Uterus (tissue), 3 donors: ENCODE measurements at regions not wholly inside any gene's neighbourhood (a gene's known extent, or its start where the extent isn't known, plus 50 kb on each side); places are given as distances from the start of the nearest gene placed in this dataset.

Source experiments
- DNase-seq, 2 donors: peaks; one replicate each; pipeline ENCODE4 v3.0.0-alpha.2; 2019 to 2020
- H3K27ac ChIP-seq, 2 donors: fragments of 200-600 bp; sonication (generic); 1 replicate in 1 of 2; 2 replicates in 1 of 2; pipeline ENCODE4 v1.5.1; 2016 to 2018
- H3K27me3 ChIP-seq, 2 donors: fragments of 200-600 bp; sonication (generic); one replicate each; pipeline ENCODE4 v1.5.1; 2018 to 2019; ENCODE audit warnings: control low read depth in 1 of 2
- H3K36me3 ChIP-seq, 2 donors: fragments of 200-600 bp; sonication (generic); one replicate each; pipeline ENCODE4 v1.5.1; 2019; ENCODE audit warnings: control low read depth in 1 of 2
- H3K4me1 ChIP-seq, 2 donors: fragments of 200-600 bp; sonication (generic); one replicate each; pipeline ENCODE4 v1.5.1; 2018 to 2019; ENCODE audit warnings: control low read depth in 1 of 2
- H3K4me3 ChIP-seq, 2 donors: fragments of 200-600 bp; sonication (generic); 1 replicate in 1 of 2; 2 replicates in 1 of 2; pipeline ENCODE4 v1.5.1; 2018 to 2019; ENCODE audit warnings: mild to moderate bottlenecking in 1 of 2
- H3K9me3 ChIP-seq, 2 donors: fragments of 200-600 bp; sonication (generic); one replicate each; pipeline ENCODE4 v1.5.1; 2019; ENCODE audit warnings: control low read depth in 1 of 2
- POLR2A ChIP-seq, 2 donors: fragments of 450-650 bp; IDR thresholded peaks; one replicate each; pipeline ENCODE4 v1.6.1; 2016; ENCODE audit warnings: antibody characterized with exemption in 2 of 2, mild to moderate bottlenecking in 1 of 2, moderate library complexity in 1 of 2
- intact Hi-C: fragments of 100-400 bp; cut with DNase I; formaldehyde crosslinking; loops from one replicate; pipeline ENCODE4 v1.15.1; 2023; ENCODE audit warnings: low total_unique reads
- TF ChIP-seq, protein P1 (sequence below), 4 experiments: fragments of 200-600 bp in 2 of 4; fragments of 450-650 bp in 2 of 4; sonication (generic) in 2 of 4; IDR thresholded peaks; one replicate each; pipeline ENCODE4 v1.5.1; 2016 to 2019; ENCODE audit warnings: antibody characterized with exemption in 4 of 4, mild to moderate bottlenecking in 2 of 4, moderate library complexity in 1 of 4
- donor health status: DM: yes; HTN: yes; CAD: no.

DNA sequence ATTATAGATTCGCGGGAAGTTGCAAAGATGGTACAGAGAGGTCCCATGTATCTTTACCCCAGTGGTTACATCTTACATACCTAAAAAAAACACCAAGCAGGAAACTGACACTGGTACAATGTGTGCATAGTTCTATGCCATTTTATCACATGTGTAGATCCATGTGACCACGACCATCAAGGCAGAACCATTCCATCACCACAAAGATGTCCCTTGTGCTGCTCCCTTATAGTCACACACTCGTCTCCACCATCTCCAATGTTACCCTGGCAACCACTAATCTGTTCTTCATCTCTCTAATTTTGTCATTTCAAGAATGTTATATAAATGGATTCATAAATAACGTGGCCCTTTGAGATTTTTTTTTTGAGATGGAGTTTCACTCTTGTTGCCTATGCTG, 156.9 kb upstream of the MAGI3 start:
- no peaks in the 10 kb centered on the region for H3K9me3 ChIP-seq
- H3K27ac ChIP-seq: no peak overlapping the region
- TF ChIP-seq, protein P1, sequence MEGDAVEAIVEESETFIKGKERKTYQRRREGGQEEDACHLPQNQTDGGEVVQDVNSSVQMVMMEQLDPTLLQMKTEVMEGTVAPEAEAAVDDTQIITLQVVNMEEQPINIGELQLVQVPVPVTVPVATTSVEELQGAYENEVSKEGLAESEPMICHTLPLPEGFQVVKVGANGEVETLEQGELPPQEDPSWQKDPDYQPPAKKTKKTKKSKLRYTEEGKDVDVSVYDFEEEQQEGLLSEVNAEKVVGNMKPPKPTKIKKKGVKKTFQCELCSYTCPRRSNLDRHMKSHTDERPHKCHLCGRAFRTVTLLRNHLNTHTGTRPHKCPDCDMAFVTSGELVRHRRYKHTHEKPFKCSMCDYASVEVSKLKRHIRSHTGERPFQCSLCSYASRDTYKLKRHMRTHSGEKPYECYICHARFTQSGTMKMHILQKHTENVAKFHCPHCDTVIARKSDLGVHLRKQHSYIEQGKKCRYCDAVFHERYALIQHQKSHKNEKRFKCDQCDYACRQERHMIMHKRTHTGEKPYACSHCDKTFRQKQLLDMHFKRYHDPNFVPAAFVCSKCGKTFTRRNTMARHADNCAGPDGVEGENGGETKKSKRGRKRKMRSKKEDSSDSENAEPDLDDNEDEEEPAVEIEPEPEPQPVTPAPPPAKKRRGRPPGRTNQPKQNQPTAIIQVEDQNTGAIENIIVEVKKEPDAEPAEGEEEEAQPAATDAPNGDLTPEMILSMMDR (IDR thresholded peaks at IDR 0.05): no peak
- no peak for TF ChIP-seq POLR2A (IDR thresholded peaks at IDR 0.05)
- no peaks in the 10 kb centered on the region for H3K36me3 ChIP-seq
- H3K4me1 ChIP-seq: no peaks in the 10 kb centered on the region
- H3K27me3 ChIP-seq: no peaks in the 10 kb centered on the region
- H3K4me3 ChIP-seq: no peak overlapping the region
- DNase-seq: no peak
- intact Hi-C loops: no loop called here

DNA sequence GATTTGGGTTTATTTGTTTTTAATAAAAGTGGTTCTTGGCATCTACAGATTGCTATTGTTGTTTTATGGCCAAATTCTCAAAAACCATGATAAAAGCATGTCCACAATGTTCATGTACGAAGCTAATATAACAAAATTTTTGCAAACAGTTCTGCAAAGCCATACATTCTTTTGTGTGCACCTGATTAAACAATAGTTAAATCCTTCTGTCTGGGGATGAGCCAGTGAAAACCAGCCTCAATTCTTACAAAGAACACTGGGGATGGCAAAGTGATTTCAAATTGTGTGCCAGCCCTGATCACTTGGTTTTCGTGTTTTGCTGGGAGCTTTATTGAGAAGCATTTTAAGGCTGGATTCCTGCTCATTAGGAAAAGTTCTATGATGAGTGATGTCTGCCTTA, 149.1 kb upstream of the MAGI3 start:
- TF ChIP-seq, protein P1 (IDR thresholded peaks at IDR 0.05): no peak
- TF ChIP-seq POLR2A (IDR thresholded peaks at IDR 0.05): no peak
- H3K4me1 ChIP-seq: no peaks in the 10 kb centered on the region
- no peaks in the 10 kb centered on the region for H3K27me3 ChIP-seq
- H3K36me3 ChIP-seq: no peaks in the 10 kb centered on the region
- H3K27ac ChIP-seq: no peak overlapping the region
- DNase-seq: no peak
- H3K9me3 ChIP-seq: no peaks in the 10 kb centered on the region
- intact Hi-C loops: no loop called here
- H3K4me3 ChIP-seq: no peak overlapping the region

DNA sequence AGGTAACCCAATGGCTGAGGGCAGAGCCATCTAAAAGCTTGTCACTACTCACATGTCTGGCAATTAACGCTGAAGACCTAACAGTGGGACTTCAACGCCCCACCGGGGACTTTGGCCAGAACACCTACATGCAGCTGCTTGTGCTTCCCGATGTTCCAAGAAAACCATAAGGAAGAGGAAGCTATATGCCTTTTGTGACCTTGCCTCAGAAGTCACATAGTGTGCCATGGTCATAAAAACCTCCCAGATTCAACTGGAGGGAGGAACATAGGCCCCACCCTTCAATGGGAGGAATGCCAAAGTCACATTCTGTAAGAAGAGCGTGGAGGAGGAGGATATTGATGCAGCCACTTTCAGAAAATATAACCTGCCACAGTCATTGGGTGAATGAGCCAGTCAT, 147.8 kb upstream of the MAGI3 start:
- Histone ChIP-seq H3K27ac (no peak overlapping the region), H3K27me3 (no peaks in the 10 kb centered on the region), H3K4me3 (no peak overlapping the region), H3K36me3 (no peaks in the 10 kb centered on the region), H3K9me3 (no peaks in the 10 kb centered on the region), H3K4me1 (no peaks in the 10 kb centered on the region)
- intact Hi-C loops: no loop called here
- DNase-seq: no peak
- no peak for TF ChIP-seq POLR2A (IDR thresholded peaks at IDR 0.05)
- TF ChIP-seq, protein P1 (IDR thresholded peaks at IDR 0.05): no peak

DNA sequence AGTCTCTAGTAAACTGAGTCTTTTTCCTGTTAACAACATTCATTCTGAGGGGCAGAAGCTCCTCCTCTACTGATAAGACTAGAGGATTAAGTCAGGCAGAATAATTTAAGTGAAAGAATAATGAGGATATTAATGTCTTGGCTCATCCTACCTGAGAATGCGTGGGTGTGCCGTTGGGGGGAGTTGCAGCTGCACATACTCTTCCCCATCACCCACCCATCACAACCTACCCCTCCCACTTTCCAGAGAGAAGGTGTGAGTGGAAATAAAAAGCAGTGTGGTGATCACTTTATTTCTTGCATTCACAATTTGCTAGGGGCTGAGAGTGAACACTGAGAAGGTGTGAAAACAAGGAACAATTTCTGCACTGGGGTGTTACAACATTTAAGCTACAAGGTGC, 146.8 kb upstream of the MAGI3 start:
- Histone ChIP-seq H3K27ac (no peak overlapping the region), H3K36me3 (no peaks in the 10 kb centered on the region), H3K9me3 (no peaks in the 10 kb centered on the region), H3K4me3 (no peak overlapping the region), H3K27me3 (no peaks in the 10 kb centered on the region), H3K4me1 (no peaks in the 10 kb centered on the region)
- intact Hi-C loops: no loop called here
- DNase-seq: no peak
- TF ChIP-seq, protein P1 (IDR thresholded peaks at IDR 0.05): no peak
- TF ChIP-seq POLR2A (IDR thresholded peaks at IDR 0.05): no peak

DNA sequence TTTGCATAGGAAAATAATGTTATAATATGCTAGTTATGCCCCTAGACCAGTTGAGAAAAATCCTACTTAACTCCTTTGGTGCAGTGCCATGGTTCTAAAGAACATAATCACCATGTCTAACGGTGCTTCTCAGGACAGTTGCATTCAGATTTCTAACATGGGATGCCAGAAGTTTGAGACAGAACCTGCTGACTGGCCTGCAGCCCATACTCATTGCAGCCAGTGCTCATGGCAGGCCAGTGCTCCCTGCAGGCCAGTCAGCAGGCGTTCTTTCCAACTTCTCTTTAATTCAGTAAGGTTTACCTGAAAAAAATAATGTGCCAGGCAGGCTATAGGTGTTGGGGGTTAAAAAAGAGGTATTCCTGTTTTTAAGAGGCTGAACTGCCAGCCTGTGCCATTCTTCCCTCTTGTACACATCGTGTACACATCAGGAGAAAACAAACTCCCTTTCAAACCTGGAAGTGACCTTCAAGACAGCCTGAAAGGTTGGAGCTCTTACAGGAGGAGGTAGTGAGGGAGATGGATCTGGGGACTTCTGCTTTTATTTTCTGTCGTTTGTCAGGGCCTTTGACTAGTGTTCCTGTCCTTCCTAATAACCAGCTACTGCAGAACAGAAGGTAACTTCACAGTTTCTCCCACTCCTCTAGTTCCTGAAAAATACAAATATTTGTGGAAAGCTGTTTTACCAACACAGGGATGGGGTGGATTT, 146.0 kb upstream of the MAGI3 start:
- no peaks in the 10 kb centered on the region for H3K27me3 ChIP-seq

More for the DNA sequence above, 146.0 kb upstream of the MAGI3 start:
- H3K27ac ChIP-seq: no peak overlapping the region
- intact Hi-C loops: no loop called here
- TF ChIP-seq, protein P1 (IDR thresholded peaks at IDR 0.05): peak in 1 of 4 experiments; percentile 15
- TF ChIP-seq POLR2A (IDR thresholded peaks at IDR 0.05): no peak
- H3K4me3 ChIP-seq: no peak overlapping the region
- no peaks in the 10 kb centered on the region for H3K9me3 ChIP-seq
- no peaks in the 10 kb centered on the region for H3K4me1 ChIP-seq
- no peaks in the 10 kb centered on the region for H3K36me3 ChIP-seq
- DNase-seq: peak in 1 of 2 donors; percentile 22
